ENCODE measurements at regions not wholly inside any gene's neighbourhood (a gene's known extent, or its start where the extent isn't known, plus 50 kb on each side); places are given as distances from the start of the nearest gene placed in this dataset.

DNA sequence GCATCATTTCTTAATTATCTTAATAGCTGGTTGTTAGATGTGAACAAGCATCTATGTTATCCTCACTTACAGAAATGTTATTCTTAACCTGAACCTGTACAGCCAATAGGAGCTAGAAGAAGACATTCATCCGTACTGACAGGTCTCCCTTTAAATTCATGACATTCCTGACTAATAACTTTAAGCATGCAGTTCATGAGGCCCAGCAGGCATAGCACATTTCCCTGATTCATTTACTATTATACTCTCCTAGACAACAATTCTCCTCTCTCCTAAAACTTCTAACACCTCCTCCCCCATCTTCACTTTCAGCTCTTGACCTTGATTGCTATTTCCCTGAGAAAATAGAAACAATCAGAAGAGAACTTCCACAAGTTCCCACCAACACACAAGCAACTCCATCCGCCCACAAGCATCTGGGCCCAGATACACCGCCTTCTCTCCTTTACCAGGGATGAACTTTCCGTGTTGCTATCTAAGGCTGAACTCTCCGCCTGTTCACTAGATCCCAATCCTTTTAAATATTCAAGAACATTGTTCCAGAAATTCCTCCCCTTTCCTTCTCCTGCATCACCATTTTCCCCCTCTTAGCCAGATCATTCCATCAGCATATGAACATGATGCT lies 62.9 kb upstream of the SPRED1 start:
- no peak for DNase-seq

DNA sequence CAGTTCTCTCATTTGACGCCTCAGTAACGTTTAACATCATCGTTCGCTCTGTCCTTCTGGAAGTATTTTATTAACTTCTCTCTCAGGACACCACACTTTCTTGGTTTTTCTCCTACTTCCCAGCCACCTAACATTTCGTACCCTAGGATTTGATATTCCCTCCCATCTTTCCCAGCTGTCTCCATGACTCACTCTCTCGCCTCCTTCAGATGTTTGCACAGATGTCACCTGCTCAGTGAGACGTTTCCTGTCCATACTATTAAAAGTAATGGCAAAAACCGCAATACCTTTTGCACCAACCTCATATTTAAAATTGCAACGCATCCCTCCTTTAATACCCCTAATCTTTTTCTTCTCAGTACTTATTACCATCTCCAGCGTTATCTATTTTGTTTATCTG lies 62.1 kb upstream of the SPRED1 start:
- no peak for DNase-seq

DNA sequence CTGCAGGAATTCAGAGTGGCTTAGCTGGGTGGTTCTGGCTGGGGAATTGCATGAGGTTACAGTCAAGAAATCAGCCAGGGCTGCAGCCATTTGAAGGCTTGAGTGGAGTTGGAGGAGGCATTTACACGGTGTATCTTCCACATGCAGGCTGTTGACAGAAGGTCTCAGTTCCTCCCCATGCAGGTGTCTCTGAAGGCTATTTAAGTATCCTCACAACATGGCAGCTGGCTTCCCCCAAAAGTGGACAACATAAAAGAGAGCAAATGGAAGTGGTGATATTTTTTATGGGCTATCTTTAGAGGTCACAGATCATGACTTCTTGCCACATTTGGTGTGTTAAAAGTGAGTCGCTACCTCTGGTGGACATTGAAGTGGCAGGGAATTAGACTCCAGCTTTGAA lies 60.1 kb upstream of the SPRED1 start:
- DNase-seq = no peak

DNA sequence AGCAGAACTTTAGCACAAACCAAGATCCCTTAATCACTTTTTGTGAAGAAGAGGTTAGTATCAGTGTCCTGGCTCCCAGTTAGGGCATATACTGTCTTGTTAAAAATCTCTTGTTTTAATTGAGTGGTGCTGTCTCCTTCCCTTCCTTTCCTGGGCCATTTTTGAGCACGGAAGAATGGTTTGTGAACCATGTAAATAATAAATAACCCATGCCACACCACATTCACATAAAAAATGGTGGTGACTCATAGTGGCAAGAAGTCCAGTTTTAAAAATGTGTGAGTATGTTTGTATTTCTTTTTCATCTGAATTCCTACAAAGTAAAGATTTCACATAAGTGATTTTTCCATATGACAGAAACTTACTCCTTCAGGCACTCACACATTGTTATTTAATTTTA lies 59.1 kb upstream of the SPRED1 start:
- DNase-seq = no peak

DNA sequence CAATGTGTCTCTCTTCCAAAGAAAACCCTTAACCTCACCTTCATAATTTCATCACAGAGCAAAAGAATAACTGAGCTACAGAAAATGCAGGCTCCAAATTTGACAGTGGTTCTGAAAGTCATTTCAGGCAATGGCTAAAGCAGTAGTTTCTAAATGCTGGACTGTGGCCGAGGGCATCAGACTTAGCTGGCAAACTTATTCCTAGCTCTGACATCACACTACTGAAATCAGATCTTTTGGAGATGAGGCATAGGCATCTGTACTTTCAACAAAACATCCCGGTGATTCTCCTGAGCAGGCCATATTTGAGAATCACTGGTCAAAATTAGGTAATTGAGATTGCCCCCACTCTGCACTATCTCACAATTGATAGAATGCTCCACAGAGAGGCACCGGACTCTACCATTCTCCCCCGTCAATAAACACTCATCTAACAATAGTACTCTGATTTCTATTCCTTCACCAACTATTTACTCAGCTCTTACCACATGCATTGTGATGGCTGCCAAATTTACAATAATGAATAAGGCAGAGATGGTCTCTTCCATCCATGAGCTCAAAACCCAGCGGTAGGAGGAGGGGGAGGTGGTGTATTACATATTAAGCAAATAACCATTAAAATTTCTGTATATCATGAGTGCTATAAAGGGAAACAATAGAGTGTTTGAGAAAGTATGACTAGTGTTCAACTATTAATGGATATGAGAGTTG lies 57.3 kb upstream of the SPRED1 start:
- no peak for DNase-seq

DNA sequence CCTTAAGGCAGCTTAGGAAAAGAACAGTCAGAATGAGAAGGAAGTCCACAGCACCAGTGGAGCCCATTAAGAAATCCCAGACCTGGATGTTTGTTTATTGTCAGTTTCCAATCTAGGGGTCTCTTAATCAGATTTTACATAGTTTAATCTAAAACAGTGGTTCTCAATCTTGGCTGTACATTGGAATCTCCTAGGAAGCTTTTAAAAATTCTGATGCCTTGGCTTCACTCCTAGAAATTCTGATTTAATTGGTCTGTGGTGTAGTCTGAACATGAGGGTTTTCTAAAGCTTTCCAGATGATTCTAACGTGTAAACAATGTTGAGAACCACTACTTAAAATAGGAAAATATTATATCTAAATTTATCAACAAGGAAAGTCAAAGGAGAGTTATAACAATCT lies 56.6 kb upstream of the SPRED1 start:
- no peak for DNase-seq

DNA sequence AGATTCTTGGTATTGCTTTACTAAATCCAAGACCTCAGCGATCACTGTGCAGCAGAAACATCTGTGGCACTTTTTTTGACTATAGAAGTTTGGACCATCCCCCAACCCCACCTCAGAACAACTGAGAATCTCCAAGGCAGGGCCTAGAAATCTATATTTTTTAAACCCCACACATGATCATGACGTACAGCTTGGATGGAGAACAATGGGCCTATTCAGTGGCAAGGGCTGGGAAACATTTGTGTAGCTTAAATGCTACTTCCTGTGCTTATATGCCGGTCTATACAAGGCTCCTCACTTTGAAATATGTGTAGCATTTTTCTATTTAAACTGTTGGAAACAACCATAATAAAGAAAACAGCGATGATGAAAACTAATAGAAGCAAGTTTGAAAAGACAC lies 55.1 kb upstream of the SPRED1 start:
- DNase-seq = no peak

DNA sequence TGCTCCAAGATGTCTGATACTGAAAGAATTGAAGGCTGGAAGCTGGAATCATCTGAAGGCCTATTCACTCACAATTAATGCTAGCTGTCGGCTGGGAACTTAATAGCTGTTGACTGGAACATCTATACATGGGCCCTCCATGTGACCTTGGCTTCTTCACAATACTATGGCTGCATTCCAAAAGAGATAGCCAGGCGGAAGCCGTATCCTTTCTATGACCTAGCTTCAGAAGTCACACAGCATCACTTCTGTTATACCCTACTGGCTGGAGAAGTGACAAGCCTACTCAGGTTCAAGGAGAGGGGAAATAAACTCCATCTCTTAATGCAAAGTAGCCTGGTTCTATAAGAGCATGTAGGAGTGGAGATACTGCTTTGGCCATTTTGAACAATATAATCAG lies 50.9 kb upstream of the SPRED1 start:
- DNase-seq = no peak

DNA sequence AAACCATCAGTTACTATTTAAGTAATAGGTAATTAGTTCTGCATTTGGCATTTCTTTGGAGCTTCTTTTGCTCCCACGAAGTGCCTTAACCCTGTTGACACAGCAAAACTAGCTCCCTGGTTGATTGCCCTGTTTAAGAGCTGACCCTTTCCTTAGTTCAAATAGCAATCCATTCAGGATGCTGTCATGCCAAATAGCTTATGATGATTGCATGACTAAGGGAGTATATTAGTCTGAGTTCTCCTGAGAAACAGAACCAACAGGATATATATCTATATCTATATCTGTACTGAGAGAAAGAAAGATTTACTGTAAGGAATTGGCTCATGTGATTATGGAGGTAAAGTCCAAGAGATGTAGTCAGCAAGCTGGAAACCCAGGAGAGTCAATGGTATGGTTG lies 50.3 kb upstream of the SPRED1 start:
- DNase-seq = no peak

Data from hematopoietic multipotent progenitor cell treated with erythropoietin and hydrocortisone succinate and interleukin-3 and kit ligand, for 8 days (in vitro differentiated cells).